Breast epithelium (tissue), 3 donors: ENCODE measurements at regions not wholly inside any gene's neighbourhood (a gene's known extent, or its start where the extent isn't known, plus 50 kb on each side); places are given as distances from the start of the nearest gene placed in this dataset.

ENCODE experiments used
- POLR2A ChIP-seq: fragments of 450-650 bp; IDR thresholded peaks from one replicate; pipeline ENCODE4 v1.6.1; 2016; ENCODE audit warnings: antibody characterized with exemption, mild to moderate bottlenecking, moderate library complexity
- POLR2AphosphoS5 ChIP-seq, 3 donors: sonication (generic); formaldehyde crosslinking; IDR thresholded peaks; one replicate each; pipeline ENCODE4 v1.6.1; 2017; ENCODE audit warnings: antibody characterized with exemption in 3 of 3
- TF ChIP-seq, protein P1 (sequence below), 3 donors: fragments of 450-650 bp; IDR thresholded peaks; one replicate each; pipeline ENCODE4 v1.5.1; 2016 to 2017; ENCODE audit warnings: antibody characterized with exemption in 3 of 3, mild to moderate bottlenecking in 3 of 3, moderate library complexity in 3 of 3

- TF ChIP-seq, protein P1, sequence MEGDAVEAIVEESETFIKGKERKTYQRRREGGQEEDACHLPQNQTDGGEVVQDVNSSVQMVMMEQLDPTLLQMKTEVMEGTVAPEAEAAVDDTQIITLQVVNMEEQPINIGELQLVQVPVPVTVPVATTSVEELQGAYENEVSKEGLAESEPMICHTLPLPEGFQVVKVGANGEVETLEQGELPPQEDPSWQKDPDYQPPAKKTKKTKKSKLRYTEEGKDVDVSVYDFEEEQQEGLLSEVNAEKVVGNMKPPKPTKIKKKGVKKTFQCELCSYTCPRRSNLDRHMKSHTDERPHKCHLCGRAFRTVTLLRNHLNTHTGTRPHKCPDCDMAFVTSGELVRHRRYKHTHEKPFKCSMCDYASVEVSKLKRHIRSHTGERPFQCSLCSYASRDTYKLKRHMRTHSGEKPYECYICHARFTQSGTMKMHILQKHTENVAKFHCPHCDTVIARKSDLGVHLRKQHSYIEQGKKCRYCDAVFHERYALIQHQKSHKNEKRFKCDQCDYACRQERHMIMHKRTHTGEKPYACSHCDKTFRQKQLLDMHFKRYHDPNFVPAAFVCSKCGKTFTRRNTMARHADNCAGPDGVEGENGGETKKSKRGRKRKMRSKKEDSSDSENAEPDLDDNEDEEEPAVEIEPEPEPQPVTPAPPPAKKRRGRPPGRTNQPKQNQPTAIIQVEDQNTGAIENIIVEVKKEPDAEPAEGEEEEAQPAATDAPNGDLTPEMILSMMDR (IDR thresholded peaks at IDR 0.05) = no peak
- TF ChIP-seq POLR2A = no peak
- no peak for TF ChIP-seq POLR2AphosphoS5 (IDR thresholded peaks at IDR 0.05)
Measured at GRCh38 chr3:17979911-17980310, 237.5 kb upstream of the TBC1D5 start.
